HuH-7.5 (cell line): ENCODE measurements at regions not wholly inside any gene's neighbourhood (a gene's known extent, or its start where the extent isn't known, plus 50 kb on each side); places are given as distances from the start of the nearest gene placed in this dataset.
"Not testable (repeated sequence)": the region's sequence is repeated elsewhere in the genome, so short reads cannot be mapped to it uniquely, and the experiment has no call there.

Experiments used
- DNase-seq: peaks from one replicate; pipeline ENCODE4 v3.0.0; 2011; ENCODE audit warnings: low spot score

DNA sequence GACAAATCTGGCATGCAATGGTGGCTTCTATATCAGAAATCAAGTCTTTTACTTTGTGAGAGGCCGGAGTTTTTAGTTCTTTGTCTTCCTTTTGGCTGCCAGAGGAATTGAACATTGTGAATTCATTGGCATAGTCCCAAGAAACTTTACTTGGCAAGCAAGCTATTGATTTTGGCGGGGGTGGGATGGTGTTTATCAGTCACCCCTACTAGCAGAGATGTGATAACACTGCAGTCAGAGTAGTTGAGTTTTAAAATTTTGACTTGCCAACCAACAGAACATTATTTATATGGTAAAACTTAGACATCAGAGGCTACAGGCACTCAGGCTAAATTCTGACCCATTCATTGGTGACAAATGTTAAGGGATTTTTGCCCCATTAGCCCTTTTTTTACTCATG is 129.7 kb downstream of the FAM72C start:
- DNase-seq, result not testable (repeated sequence)

GRCh38 chr1:143839182-143839581 is 132.6 kb downstream of the FAM72C start:
- DNase-seq, result not testable (repeated sequence)

DNA sequence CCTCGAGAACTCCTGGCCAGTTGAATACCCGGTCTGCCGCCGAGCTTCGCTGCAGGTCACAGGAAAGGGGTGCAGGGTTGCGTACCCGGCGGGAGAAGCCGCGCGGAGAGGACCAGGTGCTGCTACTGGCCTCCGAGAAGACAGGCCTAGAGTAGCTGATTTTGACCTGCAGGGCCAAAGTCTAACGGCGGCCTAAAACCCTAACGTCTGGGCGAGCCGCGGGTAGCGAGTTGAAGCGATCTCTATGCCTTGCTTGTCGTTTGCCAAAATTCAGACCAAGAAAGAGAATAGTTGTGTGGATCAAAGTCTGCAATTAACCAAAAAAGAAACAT is 133.2 kb downstream of the FAM72C start:
- not testable (repeated sequence) for DNase-seq

DNA sequence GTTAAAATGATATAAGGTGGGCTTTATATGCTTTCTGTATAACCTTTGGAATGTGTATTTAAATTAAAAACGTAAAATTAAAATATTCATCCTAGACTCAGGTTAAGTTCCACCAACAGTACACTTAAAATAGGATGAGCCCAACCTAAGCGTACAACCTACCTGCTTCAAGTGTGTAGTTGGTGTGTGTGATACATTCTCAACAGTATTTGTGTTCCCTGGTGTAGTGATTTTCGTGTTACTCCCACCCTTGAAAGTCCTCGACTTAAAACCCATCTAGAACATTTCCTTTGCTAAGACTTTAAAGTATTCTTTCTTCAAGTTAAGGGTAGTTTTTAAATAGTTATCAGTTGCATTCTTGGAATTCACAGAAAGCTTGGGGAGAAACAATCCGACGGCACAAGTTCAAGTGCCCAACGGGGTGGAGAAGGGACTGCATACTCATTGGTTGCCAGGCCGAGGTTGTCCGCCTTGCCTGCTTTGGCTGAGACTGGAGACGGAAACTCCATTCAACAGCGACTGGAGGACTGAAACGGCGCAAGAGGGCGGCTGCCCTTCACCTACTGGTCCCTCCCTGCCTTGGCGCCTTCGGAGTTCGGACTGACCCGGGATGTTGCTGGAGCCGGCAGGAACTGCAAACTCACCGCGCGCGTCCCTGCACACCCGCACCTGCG is 133.7 kb downstream of the FAM72C start:
- DNase-seq, result not testable (repeated sequence)

- not testable (repeated sequence) for DNase-seq
These were observed 138.4 kb downstream of the FAM72C start for GRCh38 chr1:143833376-143833775.

DNA sequence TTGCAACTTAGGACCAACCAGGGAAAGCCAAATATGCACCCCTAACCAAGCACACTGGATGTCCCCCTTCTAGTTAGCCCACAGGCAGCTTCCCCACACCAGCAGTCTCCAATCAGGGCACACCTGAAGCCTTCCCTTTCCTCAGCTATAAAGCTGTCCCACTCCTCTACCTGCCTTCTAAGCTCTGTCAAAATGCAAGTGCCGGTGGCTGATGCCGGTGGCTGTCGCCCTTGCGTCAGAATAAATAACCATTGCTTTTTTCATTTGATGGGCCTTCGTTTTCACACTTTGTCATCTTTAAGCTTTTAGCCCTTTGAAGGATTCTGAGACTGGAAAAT is 139.4 kb downstream of the FAM72C start:
- not testable (repeated sequence) for DNase-seq

- DNase-seq, result not testable (repeated sequence)
These were observed 140.1 kb downstream of the FAM72C start for GRCh38 chr1:143831479-143832378.

GRCh38 chr1:143826162-143826561 is 145.6 kb downstream of the FAM72C start:
- not testable (repeated sequence) for DNase-seq

DNA sequence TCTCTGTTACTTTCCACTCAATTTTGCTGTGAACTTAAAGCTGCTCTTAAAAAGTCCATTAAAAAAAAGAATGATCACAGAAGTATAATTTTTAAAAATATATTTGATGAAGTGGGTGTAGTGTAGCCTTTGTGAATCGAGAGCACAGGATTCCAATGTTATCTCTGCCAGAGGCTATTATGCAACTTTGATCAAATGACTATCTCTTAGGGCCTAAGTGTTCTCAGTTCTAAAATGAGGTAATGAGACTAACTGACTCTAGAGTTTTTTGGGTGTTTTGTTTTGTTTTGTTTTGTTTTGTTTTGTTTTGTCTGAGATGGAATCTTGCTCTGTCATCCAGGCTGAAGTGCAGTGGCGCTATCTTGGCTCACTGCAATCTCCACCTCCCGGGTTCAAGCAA is 147.5 kb downstream of the FAM72C start:
- DNase-seq, result not testable (repeated sequence)

DNA sequence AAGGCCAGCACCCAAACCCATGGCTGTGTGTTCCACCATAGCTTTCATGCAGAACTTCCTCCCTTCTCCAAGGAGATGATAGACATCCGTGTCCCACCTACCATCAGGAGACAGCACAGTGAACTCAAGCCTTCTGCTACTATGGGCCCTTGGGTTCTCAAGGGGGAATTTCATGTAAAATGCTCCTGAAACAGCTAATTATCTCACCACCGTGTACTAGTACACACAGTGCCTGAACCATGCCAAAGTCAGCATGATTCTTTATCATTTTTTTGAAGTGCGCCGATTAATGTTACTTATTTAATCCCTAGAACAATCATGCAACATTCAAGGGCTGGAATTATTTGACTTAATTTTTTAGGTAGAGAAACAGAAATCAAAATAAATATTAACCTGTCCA is 151.7 kb downstream of the FAM72C start:
- DNase-seq, result not testable (repeated sequence)

GRCh38 chr1:143816369-143816768 is 155.4 kb downstream of the FAM72C start:
- DNase-seq, result not testable (repeated sequence)

GRCh38 chr1:143805374-143805773 is 166.4 kb downstream of the FAM72C start:
- not testable (repeated sequence) for DNase-seq

DNA sequence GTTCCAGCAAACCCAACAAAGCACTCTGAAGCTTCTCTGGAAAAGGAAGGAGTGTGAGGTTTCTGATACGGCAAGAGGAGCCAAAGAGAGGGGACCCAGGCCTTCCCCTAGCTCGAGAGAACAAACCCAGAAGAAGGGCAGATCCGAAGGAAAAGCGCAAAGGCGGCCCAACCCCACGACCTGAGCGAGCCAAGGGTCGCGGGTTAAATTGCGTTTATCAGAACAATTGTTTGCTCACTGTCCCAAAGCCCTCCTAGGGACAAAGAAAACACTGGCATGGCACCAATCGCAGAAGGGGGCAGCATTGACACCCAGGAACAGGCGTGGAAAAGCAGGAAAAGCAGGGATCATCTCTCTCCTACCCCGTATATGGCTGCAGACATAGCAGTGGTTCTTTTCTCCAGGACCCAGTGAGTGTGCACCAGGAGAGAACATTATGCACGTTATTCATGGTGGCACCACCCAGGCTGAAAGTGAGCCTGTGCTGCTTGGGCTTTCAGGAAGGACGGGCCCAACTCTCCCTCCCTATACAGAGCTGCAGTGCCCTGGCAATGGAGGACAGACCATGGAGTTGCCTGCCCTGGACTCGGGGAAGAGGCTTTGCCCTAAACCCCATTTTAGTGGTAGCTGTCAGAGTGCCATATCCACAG is 167.0 kb downstream of the FAM72C start:
- DNase-seq, result not testable (repeated sequence)

GRCh38 chr1:143803927-143804411 is 167.8 kb downstream of the FAM72C start:
- DNase-seq, result not testable (repeated sequence)

- DNase-seq, result not testable (repeated sequence)
These were observed 168.7 kb downstream of the FAM72C start for GRCh38 chr1:143803095-143803494.

DNA sequence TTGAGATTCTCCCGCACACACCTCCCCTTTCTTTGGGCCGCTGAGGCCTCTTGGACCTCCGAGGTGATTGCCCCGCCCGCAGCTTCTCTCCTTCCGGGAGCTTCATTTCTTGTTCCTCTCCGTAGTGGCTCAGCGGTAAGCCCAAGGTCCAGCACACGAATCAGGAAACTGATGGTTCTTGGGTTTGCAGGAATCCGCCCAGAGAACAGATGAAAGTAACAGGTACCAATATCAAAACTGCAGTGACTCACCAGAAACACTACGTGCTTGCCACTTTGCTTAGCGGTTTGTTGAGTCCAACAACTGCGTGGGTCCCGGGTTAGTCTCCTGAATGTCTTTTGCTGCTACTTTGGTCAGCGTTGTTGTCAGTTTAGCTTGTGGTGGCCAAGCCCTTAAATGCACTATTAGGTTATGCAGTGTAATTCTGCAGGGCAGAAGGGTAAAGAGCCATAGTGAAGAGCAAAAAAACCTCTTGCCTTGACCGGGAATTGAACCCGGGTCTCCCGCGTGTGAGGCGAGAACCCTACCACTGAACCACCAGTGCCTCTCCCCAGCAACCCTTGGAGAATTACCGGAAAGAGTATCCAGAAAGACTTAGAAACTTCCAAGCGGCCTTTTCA is 172.1 kb downstream of the FAM72C start:
- not testable (repeated sequence) for DNase-seq

GRCh38 chr1:143796369-143796768 is 175.4 kb downstream of the FAM72C start:
- not testable (repeated sequence) for DNase-seq

- DNase-seq, result not testable (repeated sequence)
These were observed 179.5 kb downstream of the FAM72C start for GRCh38 chr1:143792047-143792937.

DNA sequence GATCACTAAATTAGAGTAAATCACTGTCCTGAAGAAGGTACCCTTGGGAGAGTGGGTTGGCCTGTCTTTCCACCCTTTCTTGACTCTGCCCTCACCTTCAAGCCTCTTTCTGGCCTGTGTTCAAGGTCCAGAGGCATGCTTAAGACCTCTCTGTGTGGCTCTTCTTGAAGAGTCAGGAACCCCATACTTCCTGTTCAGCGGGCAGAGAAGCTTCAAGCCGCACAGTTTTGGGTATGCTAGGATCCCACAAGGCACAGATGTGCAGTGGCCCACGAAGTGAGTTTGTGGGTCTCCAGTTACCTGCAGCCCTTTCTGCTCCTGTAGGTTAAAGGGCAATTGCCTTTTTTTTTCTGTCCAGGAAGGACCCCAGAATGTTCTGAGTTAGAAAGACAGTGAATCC is 185.4 kb downstream of the FAM72C start:
- DNase-seq, result not testable (repeated sequence)

- DNase-seq, result not testable (repeated sequence)
These were observed 185.9 kb downstream of the FAM72C start for GRCh38 chr1:143785883-143786282.
